BLaER1 (cell line): ENCODE measurements at regions not wholly inside any gene's neighbourhood (a gene's known extent, or its start where the extent isn't known, plus 50 kb on each side); places are given as distances from the start of the nearest gene placed in this dataset.

Experiments
- H3K27ac ChIP-seq: shearing (Covaris generic); formaldehyde crosslinking; 2 replicates; pipeline ENCODE4 v1.8.1; 2022
- H3K27me3 ChIP-seq: shearing (Covaris generic); formaldehyde crosslinking; 2 replicates; pipeline ENCODE4 v1.8.1; 2022
- H3K36me3 ChIP-seq: shearing (Covaris generic); formaldehyde crosslinking; 2 replicates; pipeline ENCODE4 v1.8.1; 2022
- H3K4me1 ChIP-seq: shearing (Covaris generic); formaldehyde crosslinking; 2 replicates; pipeline ENCODE4 v1.8.1; 2022
- H3K4me2 ChIP-seq: shearing (Covaris generic); formaldehyde crosslinking; 2 replicates; pipeline ENCODE4 v1.8.1; 2022
- H3K4me3 ChIP-seq: shearing (Covaris generic); formaldehyde crosslinking; 2 replicates; pipeline ENCODE4 v1.8.1; 2022
- H3K9ac ChIP-seq: shearing (Covaris generic); formaldehyde crosslinking; 2 replicates; pipeline ENCODE4 v1.8.1; 2022
- H3K9me3 ChIP-seq: shearing (Covaris generic); formaldehyde crosslinking; 2 replicates; pipeline ENCODE4 v1.8.1; 2022
- H4K20me1 ChIP-seq: shearing (Covaris generic); formaldehyde crosslinking; 2 replicates; pipeline ENCODE4 v1.8.1; 2022
- Cebpa-rat ChIP-seq: shearing (Covaris generic); IDR thresholded peaks from 2 replicates; pipeline ENCODE4 v1.8.1; 2022

DNA sequence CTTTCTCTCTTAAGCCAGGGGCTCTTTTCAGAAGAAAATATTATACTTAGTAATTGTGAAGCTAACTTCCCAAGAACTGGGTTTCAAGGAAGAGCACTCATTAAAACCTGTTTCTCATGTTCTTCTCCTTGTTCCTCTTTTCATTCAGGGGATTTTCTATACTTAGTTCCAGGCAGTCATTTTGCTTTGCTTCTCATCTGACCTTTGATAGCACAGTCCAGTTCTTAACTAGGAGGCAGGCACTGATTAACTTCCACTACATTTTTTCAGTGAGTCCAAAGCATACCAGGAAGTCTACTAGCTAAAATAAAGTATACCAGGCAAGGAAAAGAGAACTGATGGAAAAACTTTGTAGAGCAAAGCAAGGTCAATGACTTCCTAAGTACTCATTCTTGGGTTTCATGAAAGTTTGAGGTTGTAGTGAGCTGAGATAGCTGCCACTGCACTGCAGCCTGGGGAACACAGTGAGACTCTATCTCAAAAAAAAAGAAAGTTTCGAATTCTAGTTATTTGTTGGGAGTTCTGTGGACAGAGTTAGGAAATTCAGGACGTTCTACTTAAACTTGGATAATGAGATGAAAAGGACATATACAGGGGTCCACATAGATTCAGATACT is 190.1 kb upstream of the HS3ST1 start:
- no peak overlapping the region for H3K4me3 ChIP-seq
- no peaks in the 10 kb centered on the region for H3K9me3 ChIP-seq
- H3K4me1 ChIP-seq = no peaks in the 10 kb centered on the region
- no peak for TF ChIP-seq Cebpa-rat
- no peak overlapping the region for H3K27ac ChIP-seq
- no peaks in the 10 kb centered on the region for H4K20me1 ChIP-seq
- H3K4me2 ChIP-seq = no peak overlapping the region
- H3K27me3 ChIP-seq = no peaks in the 10 kb centered on the region
- no peaks in the 10 kb centered on the region for H3K36me3 ChIP-seq
- H3K9ac ChIP-seq = no peak overlapping the region

GRCh38 chr4:11616856-11617255 is 188.2 kb upstream of the HS3ST1 start:
- no peak for TF ChIP-seq Cebpa-rat
- Histone ChIP-seq H3K4me2 (no peak overlapping the region), H3K9ac (no peak overlapping the region), H4K20me1 (no peaks in the 10 kb centered on the region), H3K4me1 (no peaks in the 10 kb centered on the region), H3K4me3 (no peak overlapping the region), H3K36me3 (no peaks in the 10 kb centered on the region), H3K9me3 (no peaks in the 10 kb centered on the region), H3K27me3 (no peaks in the 10 kb centered on the region), H3K27ac (no peak overlapping the region)

DNA sequence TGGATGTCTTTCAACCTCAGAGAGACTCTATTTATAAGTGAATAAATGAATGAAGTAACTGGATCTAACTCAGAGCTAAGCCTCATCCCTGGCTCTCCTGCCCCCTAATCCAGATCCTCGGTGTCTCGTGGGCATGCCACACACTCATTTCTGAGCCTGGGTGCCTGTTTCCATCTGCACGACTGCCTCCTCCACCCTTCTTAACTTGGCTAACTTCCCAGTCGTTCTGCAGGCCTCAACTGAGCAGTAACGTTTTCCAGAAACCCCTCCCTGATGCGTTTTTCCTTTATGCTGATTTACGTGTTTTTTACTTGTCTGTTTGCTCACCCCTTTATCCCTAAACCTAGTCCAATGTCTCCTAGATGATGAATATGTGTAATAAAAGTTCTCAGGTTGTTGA is 186.9 kb upstream of the HS3ST1 start:
- Histone ChIP-seq H3K36me3 (no peaks in the 10 kb centered on the region), H3K27ac (no peak overlapping the region), H3K4me1 (no peaks in the 10 kb centered on the region), H3K4me3 (no peak overlapping the region), H3K4me2 (no peak overlapping the region), H3K9ac (no peak overlapping the region), H3K27me3 (no peaks in the 10 kb centered on the region), H3K9me3 (no peaks in the 10 kb centered on the region), H4K20me1 (no peaks in the 10 kb centered on the region)
- TF ChIP-seq Cebpa-rat = no peak

GRCh38 chr4:11614426-11614825 is 185.7 kb upstream of the HS3ST1 start:
- Histone ChIP-seq H4K20me1 (no peaks in the 10 kb centered on the region), H3K27me3 (no peaks in the 10 kb centered on the region), H3K4me2 (no peak overlapping the region), H3K27ac (no peak overlapping the region), H3K9me3 (no peaks in the 10 kb centered on the region), H3K4me1 (no peaks in the 10 kb centered on the region), H3K4me3 (no peak overlapping the region), H3K36me3 (no peaks in the 10 kb centered on the region), H3K9ac (no peak overlapping the region)
- TF ChIP-seq Cebpa-rat = no peak

DNA sequence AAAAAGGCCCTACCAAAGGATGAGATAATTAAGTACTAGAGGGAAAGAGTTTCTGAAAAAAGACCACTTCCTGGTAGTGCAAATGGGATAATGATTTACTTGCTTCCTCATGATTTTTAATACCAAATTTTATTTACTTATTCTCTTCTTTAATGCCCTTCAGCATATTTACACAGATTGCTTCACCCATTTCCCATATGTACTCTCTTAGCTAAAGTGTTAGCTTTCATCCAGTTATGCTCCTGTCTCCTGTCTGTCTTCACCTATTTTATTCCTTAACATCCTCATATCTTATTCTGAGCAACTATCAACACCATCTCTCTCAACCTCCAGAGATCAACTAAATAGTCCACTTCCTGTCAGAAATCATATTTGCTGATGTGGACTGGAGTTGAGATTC is 183.2 kb upstream of the HS3ST1 start:
- Histone ChIP-seq H3K27me3 (no peaks in the 10 kb centered on the region), H3K4me1 (no peaks in the 10 kb centered on the region), H3K4me2 (no peak overlapping the region), H3K9ac (no peak overlapping the region), H4K20me1 (no peaks in the 10 kb centered on the region), H3K27ac (no peak overlapping the region), H3K9me3 (no peaks in the 10 kb centered on the region), H3K36me3 (no peaks in the 10 kb centered on the region), H3K4me3 (no peak overlapping the region)
- no peak for TF ChIP-seq Cebpa-rat

GRCh38 chr4:11609751-11610150 is 181.1 kb upstream of the HS3ST1 start:
- Histone ChIP-seq H3K4me2 (no peak overlapping the region), H3K36me3 (no peaks in the 10 kb centered on the region), H4K20me1 (no peaks in the 10 kb centered on the region), H3K27ac (no peak overlapping the region), H3K9ac (no peak overlapping the region), H3K4me1 (no peaks in the 10 kb centered on the region), H3K4me3 (no peak overlapping the region), H3K27me3 (no peaks in the 10 kb centered on the region), H3K9me3 (no peaks in the 10 kb centered on the region)
- TF ChIP-seq Cebpa-rat = no peak

GRCh38 chr4:11608992-11609391 is 180.3 kb upstream of the HS3ST1 start:
- TF ChIP-seq Cebpa-rat = no peak
- H3K4me2 ChIP-seq = no peak overlapping the region
- no peak overlapping the region for H3K4me3 ChIP-seq
- H3K27me3 ChIP-seq = no peaks in the 10 kb centered on the region
- no peaks in the 10 kb centered on the region for H3K4me1 ChIP-seq
- H3K36me3 ChIP-seq = no peaks in the 10 kb centered on the region
- H3K9ac ChIP-seq = no peak overlapping the region
- H3K27ac ChIP-seq = no peak overlapping the region
- H4K20me1 ChIP-seq = no peaks in the 10 kb centered on the region
- no peaks in the 10 kb centered on the region for H3K9me3 ChIP-seq

DNA sequence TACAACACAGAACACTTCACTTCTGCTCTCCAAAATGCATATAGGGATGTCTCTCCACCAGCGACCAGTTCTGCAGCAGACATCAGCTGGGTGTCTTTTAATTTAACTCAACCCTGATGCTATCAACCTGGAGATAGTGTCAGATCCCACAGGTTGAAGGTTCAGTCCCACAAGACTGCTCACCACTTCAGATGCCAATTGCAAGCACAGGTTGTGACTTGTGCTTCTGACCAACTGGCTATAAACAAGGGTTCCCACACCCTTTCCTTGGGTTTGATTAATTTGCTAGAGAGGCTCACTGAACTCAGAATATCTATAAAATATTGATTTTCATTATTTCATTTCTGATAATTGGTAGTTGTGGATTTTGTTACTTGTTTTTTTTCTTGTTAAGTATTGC is 177.4 kb upstream of the HS3ST1 start:
- H3K27me3 ChIP-seq = no peaks in the 10 kb centered on the region
- TF ChIP-seq Cebpa-rat = no peak
- H3K4me3 ChIP-seq = no peak overlapping the region
- no peak overlapping the region for H3K27ac ChIP-seq
- no peaks in the 10 kb centered on the region for H3K36me3 ChIP-seq
- H3K9ac ChIP-seq = no peak overlapping the region
- no peaks in the 10 kb centered on the region for H4K20me1 ChIP-seq
- no peaks in the 10 kb centered on the region for H3K4me1 ChIP-seq
- no peaks in the 10 kb centered on the region for H3K9me3 ChIP-seq
- H3K4me2 ChIP-seq = no peak overlapping the region

DNA sequence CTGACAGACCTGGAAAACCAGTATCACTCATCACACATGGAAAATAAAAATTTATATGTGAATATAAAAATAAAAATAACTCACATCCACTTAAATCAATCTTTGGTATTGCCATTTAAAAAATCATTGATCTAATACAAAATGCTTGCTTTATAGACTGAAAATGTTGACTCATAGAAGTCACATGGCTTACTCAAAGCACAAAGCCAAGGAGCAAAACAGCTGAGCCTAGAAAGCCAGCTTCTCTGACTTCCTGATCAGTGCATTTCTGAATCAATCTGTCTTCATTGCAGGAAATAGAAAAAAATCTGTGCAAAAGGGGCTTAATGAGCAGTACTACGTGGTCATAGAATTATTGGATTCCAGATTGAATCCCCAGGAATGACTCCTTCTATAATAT is 176.9 kb upstream of the HS3ST1 start:
- no peak overlapping the region for H3K27ac ChIP-seq
- no peaks in the 10 kb centered on the region for H3K27me3 ChIP-seq
- no peaks in the 10 kb centered on the region for H3K9me3 ChIP-seq
- H3K4me2 ChIP-seq = no peak overlapping the region
- no peaks in the 10 kb centered on the region for H4K20me1 ChIP-seq
- no peaks in the 10 kb centered on the region for H3K36me3 ChIP-seq
- H3K4me3 ChIP-seq = no peak overlapping the region
- H3K9ac ChIP-seq = no peak overlapping the region
- TF ChIP-seq Cebpa-rat = no peak
- H3K4me1 ChIP-seq = no peaks in the 10 kb centered on the region

- no peak overlapping the region for H3K4me2 ChIP-seq
- no peak for TF ChIP-seq Cebpa-rat
Observed at GRCh38 chr4:11604821-11605220, 176.1 kb upstream of the HS3ST1 start.

GRCh38 chr4:11603591-11604194 is 175.0 kb upstream of the HS3ST1 start:
- no peak for TF ChIP-seq Cebpa-rat
- Histone ChIP-seq H3K9me3 (no peaks in the 10 kb centered on the region), H3K36me3 (no peaks in the 10 kb centered on the region), H3K27ac (no peak overlapping the region), H3K4me3 (no peak overlapping the region), H3K4me1 (no peaks in the 10 kb centered on the region), H4K20me1 (no peaks in the 10 kb centered on the region), H3K27me3 (no peaks in the 10 kb centered on the region), H3K4me2 (no peak overlapping the region), H3K9ac (no peak overlapping the region)

More at GRCh38 chr4:11604821-11605220, 176.1 kb upstream of the HS3ST1 start:
- H3K9ac ChIP-seq = no peak overlapping the region
- no peaks in the 10 kb centered on the region for H3K27me3 ChIP-seq
- no peaks in the 10 kb centered on the region for H3K36me3 ChIP-seq
- no peaks in the 10 kb centered on the region for H3K9me3 ChIP-seq
- H4K20me1 ChIP-seq = no peaks in the 10 kb centered on the region
- H3K27ac ChIP-seq = no peak overlapping the region
- no peak overlapping the region for H3K4me3 ChIP-seq
- no peaks in the 10 kb centered on the region for H3K4me1 ChIP-seq
